Activated B cell treated with CpG ODN at 0.5 μM for 24 hours (primary cell): ENCODE measurements at regions not wholly inside any gene's neighbourhood (a gene's known extent, or its start where the extent isn't known, plus 50 kb on each side); places are given as distances from the start of the nearest gene placed in this dataset.

ENCODE experiments used
- ATAC-seq: fragments of 200-7000 bp; cut with Tn5 transposase; one replicate; pipeline ENCODE4 v1.10.0; 2021; ENCODE audit warnings: low read depth, mild to moderate bottlenecking, moderate library complexity
- CTCF ChIA-PET: fragments of 350-600 bp; sonication (Branson Sonifier 250); formaldehyde crosslinking; loops from one replicate; lab custom pipeline; 2021; ENCODE audit warnings: antibody characterized with exemption; lab: Charles Lee
- POLR2A ChIA-PET: fragments of 350-600 bp; sonication (Branson Sonifier 250); formaldehyde crosslinking; loops from one replicate; lab custom pipeline; 2021; ENCODE audit warnings: antibody characterized with exemption; lab: Charles Lee
- DNase-seq: peaks from one replicate; pipeline ENCODE4 v3.0.0; 2022
- H3K27ac Mint-ChIP-seq: one replicate; pipeline ENCODE4 v1.8.0; 2020; ENCODE audit warnings: mixed read lengths
- H3K27me3 Mint-ChIP-seq: one replicate; pipeline ENCODE4 v1.8.0; 2021; ENCODE audit warnings: mixed read lengths
- H3K36me3 Mint-ChIP-seq: one replicate; pipeline ENCODE4 v1.8.0; 2021; ENCODE audit warnings: low read depth, mixed read lengths
- H3K4me1 Mint-ChIP-seq: one replicate; pipeline ENCODE4 v1.8.0; 2021; ENCODE audit warnings: mixed read lengths
- H3K4me3 Mint-ChIP-seq: one replicate; pipeline ENCODE4 v1.8.0; 2020; ENCODE audit warnings: mild to moderate bottlenecking, mixed read lengths
- H3K9me3 Mint-ChIP-seq: one replicate; pipeline ENCODE4 v1.8.0; 2020; ENCODE audit warnings: mixed read lengths
- CTCF ChIP-seq: fragments of 200-600 bp; IDR thresholded peaks from one replicate; pipeline ENCODE4 v1.8.0; 2022; ENCODE audit warnings: antibody characterized with exemption, mild to moderate bottlenecking
- intact Hi-C: fragments of 100-400 bp; cut with micrococcal nuclease; formaldehyde crosslinking; loops from one replicate; pipeline ENCODE4 v1.15.1; 2024

GRCh38 chr4:189436207-189436606 is 504.5 kb upstream of the FRG1 start:
- no peaks in the 10 kb centered on the region for H3K4me1 Mint-ChIP-seq

GRCh38 chr4:189440716-189441115 is 500.0 kb upstream of the FRG1 start:
- Mint-ChIP-seq H3K4me1 (no peaks in the 10 kb centered on the region), H3K36me3 (no peaks in the 10 kb centered on the region), H3K4me3 (no peak overlapping the region), H3K27me3 (no peaks in the 10 kb centered on the region), H3K27ac (no peak overlapping the region), H3K9me3 (peaks cover 6% of the 10 kb centered on the region)
- TF ChIP-seq CTCF, result no peak
- CTCF ChIA-PET, result no interaction called here
- intact Hi-C loops, result no loop called here
- DNase-seq (no peak), ATAC-seq (no peak)
- POLR2A ChIA-PET, result no interaction called here

More at GRCh38 chr4:189436207-189436606, 504.5 kb upstream of the FRG1 start:
- Mint-ChIP-seq H3K27ac (no peak overlapping the region), H3K27me3 (no peaks in the 10 kb centered on the region), H3K36me3 (no peaks in the 10 kb centered on the region), H3K9me3 (peaks cover 7% of the 10 kb centered on the region), H3K4me3 (no peak overlapping the region)
- CTCF ChIA-PET, result no interaction called here
- ATAC-seq, result no peak
- TF ChIP-seq CTCF, result no peak
- POLR2A ChIA-PET, result no interaction called here
- DNase-seq, result no peak
- intact Hi-C loops, result no loop called here

- CTCF ChIA-PET, result no interaction called here
- DNase-seq, result no peak
- intact Hi-C loops, result no loop called here
- Mint-ChIP-seq H3K36me3 (no peaks in the 10 kb centered on the region), H3K27me3 (no peaks in the 10 kb centered on the region), H3K27ac (no peak overlapping the region), H3K4me3 (no peak overlapping the region), H3K9me3 (peaks cover 2% of the 10 kb centered on the region), H3K4me1 (no peaks in the 10 kb centered on the region)
- no peak for TF ChIP-seq CTCF
- POLR2A ChIA-PET, result no interaction called here
- no peak for ATAC-seq
Observed at GRCh38 chr4:189443341-189443740, 497.3 kb upstream of the FRG1 start.

GRCh38 chr4:189445613-189446012 is 495.1 kb upstream of the FRG1 start:
- no peak for ATAC-seq
- no peaks in the 10 kb centered on the region for H3K27me3 Mint-ChIP-seq
- H3K36me3 Mint-ChIP-seq, result no peaks in the 10 kb centered on the region
- peaks cover 14% of the 10 kb centered on the region for H3K9me3 Mint-ChIP-seq
- ChIA-PET CTCF (no interaction called here), POLR2A (no interaction called here)
- intact Hi-C loops, result no loop called here
- no peaks in the 10 kb centered on the region for H3K4me1 Mint-ChIP-seq
- no peak overlapping the region for H3K27ac Mint-ChIP-seq
- H3K4me3 Mint-ChIP-seq, result no peak overlapping the region
- TF ChIP-seq CTCF, result no peak
- no peak for DNase-seq

- no peaks in the 10 kb centered on the region for H3K36me3 Mint-ChIP-seq
- POLR2A ChIA-PET, result no interaction called here
- DNase-seq, result no peak
- H3K4me1 Mint-ChIP-seq, result no peaks in the 10 kb centered on the region
- H3K9me3 Mint-ChIP-seq, result peaks cover 9% of the 10 kb centered on the region
- no peak overlapping the region for H3K27ac Mint-ChIP-seq
- H3K27me3 Mint-ChIP-seq, result no peaks in the 10 kb centered on the region
- ATAC-seq, result no peak
- no peak overlapping the region for H3K4me3 Mint-ChIP-seq
- CTCF ChIA-PET, result no interaction called here
- intact Hi-C loops, result no loop called here
- TF ChIP-seq CTCF, result no peak
Observed at GRCh38 chr4:189463734-189464133, 476.9 kb upstream of the FRG1 start.
